ENCODE measurements at regions not wholly inside any gene's neighbourhood (a gene's known extent, or its start where the extent isn't known, plus 50 kb on each side); places are given as distances from the start of the nearest gene placed in this dataset.

- Histone ChIP-seq H3K36me3 (ENCODE audit: insufficient read depth, low read length) (no peaks in the 10 kb centered on the region), H3K9me3 (replicated peaks; ENCODE audit: low read length) (no peaks in the 10 kb centered on the region), H3K9ac (ENCODE audit: low read depth, low read length) (no peak overlapping the region), H3K4me2 (ENCODE audit: low read length) (no peak overlapping the region), H3K4me3 (ENCODE audit: low read length) (no peak overlapping the region), H3K27me3 (ENCODE audit: control insufficient read depth, insufficient read depth, low read length) (no peaks in the 10 kb centered on the region), H3K4me1 (ENCODE audit: control insufficient read depth, insufficient read depth, low read length) (peaks cover 21% of the 10 kb centered on the region)
Observed at GRCh38 chr11:26191193-26191592, 140.7 kb upstream of the ANO3 start.

- Histone ChIP-seq H3K4me1 (ENCODE audit: control insufficient read depth, insufficient read depth, low read length) (peaks cover 6% of the 10 kb centered on the region), H3K36me3 (ENCODE audit: insufficient read depth, low read length) (no peaks in the 10 kb centered on the region), H3K4me2 (ENCODE audit: low read length) (no peak overlapping the region), H3K9ac (ENCODE audit: low read depth, low read length) (no peak overlapping the region), H3K27me3 (ENCODE audit: control insufficient read depth, insufficient read depth, low read length) (no peaks in the 10 kb centered on the region), H3K4me3 (ENCODE audit: low read length) (no peak overlapping the region), H3K9me3 (replicated peaks; ENCODE audit: low read length) (no peaks in the 10 kb centered on the region)
Observed at GRCh38 chr11:26193694-26194365, 138.1 kb upstream of the ANO3 start.

GRCh38 chr11:26194881-26195280 is 137.0 kb upstream of the ANO3 start:
- H3K9ac ChIP-seq (ENCODE audit: low read depth, low read length) = no peak overlapping the region
- H3K9me3 ChIP-seq (replicated peaks; ENCODE audit: low read length) = no peaks in the 10 kb centered on the region
- H3K4me3 ChIP-seq (ENCODE audit: low read length) = no peak overlapping the region
- peaks cover 10% of the 10 kb centered on the region for H3K4me1 ChIP-seq (ENCODE audit: control insufficient read depth, insufficient read depth, low read length)
- H3K4me2 ChIP-seq (ENCODE audit: low read length) = no peak overlapping the region
- no peaks in the 10 kb centered on the region for H3K36me3 ChIP-seq (ENCODE audit: insufficient read depth, low read length)
- H3K27me3 ChIP-seq (ENCODE audit: control insufficient read depth, insufficient read depth, low read length) = no peaks in the 10 kb centered on the region

- Histone ChIP-seq H3K4me1 (ENCODE audit: control insufficient read depth, insufficient read depth, low read length) (peaks cover 18% of the 10 kb centered on the region), H3K36me3 (ENCODE audit: insufficient read depth, low read length) (no peaks in the 10 kb centered on the region), H3K9me3 (replicated peaks; ENCODE audit: low read length) (no peaks in the 10 kb centered on the region), H3K4me3 (ENCODE audit: low read length) (no peak overlapping the region), H3K27me3 (ENCODE audit: control insufficient read depth, insufficient read depth, low read length) (no peaks in the 10 kb centered on the region), H3K9ac (ENCODE audit: low read depth, low read length) (no peak overlapping the region), H3K4me2 (ENCODE audit: low read length) (no peak overlapping the region)
Observed at GRCh38 chr11:26198532-26199096, 133.3 kb upstream of the ANO3 start.

GRCh38 chr11:26199331-26200095 is 132.4 kb upstream of the ANO3 start:
- Histone ChIP-seq H3K9me3 (replicated peaks; ENCODE audit: low read length) (no peaks in the 10 kb centered on the region), H3K4me1 (ENCODE audit: control insufficient read depth, insufficient read depth, low read length) (peaks cover 18% of the 10 kb centered on the region), H3K9ac (ENCODE audit: low read depth, low read length) (no peak overlapping the region), H3K4me3 (ENCODE audit: low read length) (no peak overlapping the region), H3K36me3 (ENCODE audit: insufficient read depth, low read length) (no peaks in the 10 kb centered on the region), H3K27me3 (ENCODE audit: control insufficient read depth, insufficient read depth, low read length) (no peaks in the 10 kb centered on the region), H3K4me2 (ENCODE audit: low read length) (no peak overlapping the region)

GRCh38 chr11:26201411-26201810 is 130.5 kb upstream of the ANO3 start:
- H3K9me3 ChIP-seq (replicated peaks; ENCODE audit: low read length) = no peaks in the 10 kb centered on the region
- H3K4me1 ChIP-seq (ENCODE audit: control insufficient read depth, insufficient read depth, low read length) = peaks cover 18% of the 10 kb centered on the region
- H3K36me3 ChIP-seq (ENCODE audit: insufficient read depth, low read length) = no peaks in the 10 kb centered on the region
- H3K27me3 ChIP-seq (ENCODE audit: control insufficient read depth, insufficient read depth, low read length) = no peaks in the 10 kb centered on the region
- H3K4me2 ChIP-seq (ENCODE audit: low read length) = no peak overlapping the region
- no peak overlapping the region for H3K4me3 ChIP-seq (ENCODE audit: low read length)
- no peak overlapping the region for H3K9ac ChIP-seq (ENCODE audit: low read depth, low read length)

- no peaks in the 10 kb centered on the region for H3K36me3 ChIP-seq (ENCODE audit: insufficient read depth, low read length)
- H3K4me3 ChIP-seq (ENCODE audit: low read length) = no peak overlapping the region
- H3K9me3 ChIP-seq (replicated peaks; ENCODE audit: low read length) = no peaks in the 10 kb centered on the region
- H3K9ac ChIP-seq (ENCODE audit: low read depth, low read length) = no peak overlapping the region
- H3K4me1 ChIP-seq (ENCODE audit: control insufficient read depth, insufficient read depth, low read length) = peaks cover 18% of the 10 kb centered on the region
- no peak overlapping the region for H3K4me2 ChIP-seq (ENCODE audit: low read length)
- no peaks in the 10 kb centered on the region for H3K27me3 ChIP-seq (ENCODE audit: control insufficient read depth, insufficient read depth, low read length)
Observed at GRCh38 chr11:26202754-26203153, 129.2 kb upstream of the ANO3 start.

- no peaks in the 10 kb centered on the region for H3K27me3 ChIP-seq (ENCODE audit: control insufficient read depth, insufficient read depth, low read length)
- no peak overlapping the region for H3K9ac ChIP-seq (ENCODE audit: low read depth, low read length)
- H3K4me1 ChIP-seq (ENCODE audit: control insufficient read depth, insufficient read depth, low read length) = peaks cover 15% of the 10 kb centered on the region
- no peaks in the 10 kb centered on the region for H3K9me3 ChIP-seq (replicated peaks; ENCODE audit: low read length)
- no peak overlapping the region for H3K4me2 ChIP-seq (ENCODE audit: low read length)
- H3K4me3 ChIP-seq (ENCODE audit: low read length) = no peak overlapping the region
- no peaks in the 10 kb centered on the region for H3K36me3 ChIP-seq (ENCODE audit: insufficient read depth, low read length)
Observed at GRCh38 chr11:26204101-26204500, 127.8 kb upstream of the ANO3 start.

GRCh38 chr11:26204839-26205238 is 127.1 kb upstream of the ANO3 start:
- H3K4me1 ChIP-seq (ENCODE audit: control insufficient read depth, insufficient read depth, low read length) = peaks cover 8% of the 10 kb centered on the region
- H3K4me3 ChIP-seq (ENCODE audit: low read length) = no peak overlapping the region
- no peak overlapping the region for H3K4me2 ChIP-seq (ENCODE audit: low read length)
- H3K27me3 ChIP-seq (ENCODE audit: control insufficient read depth, insufficient read depth, low read length) = no peaks in the 10 kb centered on the region
- no peak overlapping the region for H3K9ac ChIP-seq (ENCODE audit: low read depth, low read length)
- no peaks in the 10 kb centered on the region for H3K36me3 ChIP-seq (ENCODE audit: insufficient read depth, low read length)
- no peaks in the 10 kb centered on the region for H3K9me3 ChIP-seq (replicated peaks; ENCODE audit: low read length)

GRCh38 chr11:26219183-26220117 is 112.5 kb upstream of the ANO3 start:
- Histone ChIP-seq H3K27me3 (ENCODE audit: control insufficient read depth, insufficient read depth, low read length) (peaks cover 5% of the 10 kb centered on the region), H3K4me1 (ENCODE audit: control insufficient read depth, insufficient read depth, low read length) (no peaks in the 10 kb centered on the region), H3K4me3 (ENCODE audit: low read length) (no peak overlapping the region), H3K4me2 (ENCODE audit: low read length) (no peak overlapping the region), H3K36me3 (ENCODE audit: insufficient read depth, low read length) (no peaks in the 10 kb centered on the region), H3K9me3 (replicated peaks; ENCODE audit: low read length) (no peaks in the 10 kb centered on the region), H3K9ac (ENCODE audit: low read depth, low read length) (no peak overlapping the region)

- H3K4me2 ChIP-seq (ENCODE audit: low read length) = no peak overlapping the region
- H3K9ac ChIP-seq (ENCODE audit: low read depth, low read length) = no peak overlapping the region
- no peaks in the 10 kb centered on the region for H3K9me3 ChIP-seq (replicated peaks; ENCODE audit: low read length)
- H3K27me3 ChIP-seq (ENCODE audit: control insufficient read depth, insufficient read depth, low read length) = no peaks in the 10 kb centered on the region
- H3K36me3 ChIP-seq (ENCODE audit: insufficient read depth, low read length) = no peaks in the 10 kb centered on the region
- H3K4me3 ChIP-seq (ENCODE audit: low read length) = no peak overlapping the region
- peaks cover 37% of the 10 kb centered on the region for H3K4me1 ChIP-seq (ENCODE audit: control insufficient read depth, insufficient read depth, low read length)
Observed at GRCh38 chr11:26225646-26226045, 106.3 kb upstream of the ANO3 start.
